Neuronal stem cell (in vitro differentiated cells): ENCODE measurements at regions not wholly inside any gene's neighbourhood (a gene's known extent, or its start where the extent isn't known, plus 50 kb on each side); places are given as distances from the start of the nearest gene placed in this dataset.

Experiments used
- DNase-seq: peaks from one replicate; pipeline ENCODE4 v3.0.0-alpha.2; 2013; ENCODE audit warnings: low spot score
- H2AFZ ChIP-seq: one replicate; pipeline ENCODE4 v1.6.1; 2013; ENCODE audit warnings: mild to moderate bottlenecking, low read length, inconsistent platforms
- H2AK5ac ChIP-seq: 2 replicates; pipeline ENCODE4 v1.6.1; 2013; ENCODE audit warnings: low read depth, mild to moderate bottlenecking, inconsistent platforms, low read length, moderate library complexity, mixed read lengths
- H2BK120ac ChIP-seq: 2 replicates; pipeline ENCODE4 v1.6.1; 2013; ENCODE audit warnings: low read depth, mild to moderate bottlenecking, inconsistent platforms, low read length, moderate library complexity, mixed read lengths
- H2BK12ac ChIP-seq: one replicate; pipeline ENCODE4 v1.6.1; 2013; ENCODE audit warnings: low read length, inconsistent platforms
- H2BK15ac ChIP-seq: 2 replicates; pipeline ENCODE4 v1.6.1; 2013; ENCODE audit warnings: mild to moderate bottlenecking, low read length, inconsistent platforms, mixed read lengths
- H2BK5ac ChIP-seq: one replicate; pipeline ENCODE4 v1.6.1; 2013; ENCODE audit warnings: inconsistent platforms, mild to moderate bottlenecking, low read length, moderate library complexity
- H3K14ac ChIP-seq: one replicate; pipeline ENCODE4 v1.6.1; 2013; ENCODE audit warnings: low read length, inconsistent platforms
- H3K18ac ChIP-seq: 2 replicates; pipeline ENCODE4 v1.6.1; 2013; ENCODE audit warnings: low read length, inconsistent platforms
- H3K23ac ChIP-seq: 2 replicates; pipeline ENCODE4 v1.6.1; 2013; ENCODE audit warnings: low read depth, mild to moderate bottlenecking, mixed read lengths, low read length, inconsistent platforms; ENCODE audit not compliant: poor library complexity
- H3K27ac ChIP-seq: replicated peaks from 3 replicates; pipeline ENCODE4 v1.5.1; 2013; ENCODE audit warnings: low read length, inconsistent platforms
- H3K27me3 ChIP-seq, 3 experiments: 2 replicates each; pipeline ENCODE4 v1.6.1; 2013; ENCODE audit warnings: low read length in 3 of 3, mild to moderate bottlenecking in 2 of 3, inconsistent platforms in 1 of 3, low read depth in 1 of 3, mixed read lengths in 1 of 3, moderate library complexity in 1 of 3; ENCODE audit not compliant: control insufficient read depth in 3 of 3, insufficient read depth in 3 of 3
- H3K36me3 ChIP-seq, 2 donors: replicated peaks in 1 of 2; 2 replicates each; pipeline ENCODE4 v1.6.1; 2013; ENCODE audit warnings: low read length in 2 of 2; ENCODE audit not compliant: control insufficient read depth in 2 of 2, insufficient read depth in 2 of 2
- H3K4ac ChIP-seq: 2 replicates; pipeline ENCODE4 v1.6.1; 2013; ENCODE audit warnings: inconsistent platforms, mild to moderate bottlenecking, low read length, moderate library complexity
- H3K4me1 ChIP-seq, 2 donors: 1 replicate in 1 of 2; 2 replicates in 1 of 2; pipeline ENCODE4 v1.6.1; 2013; ENCODE audit warnings: low read length in 2 of 2, low read depth in 1 of 2; ENCODE audit not compliant: control insufficient read depth in 2 of 2, insufficient read depth in 1 of 2
- H3K4me2 ChIP-seq: one replicate; pipeline ENCODE4 v1.6.1; 2013; ENCODE audit warnings: mild to moderate bottlenecking, low read length, inconsistent platforms; ENCODE audit not compliant: insufficient read depth, poor library complexity, severe bottlenecking
- H3K4me3 ChIP-seq, 2 donors: 2 replicates each; pipeline ENCODE4 v1.5.1; 2013; ENCODE audit warnings: low read length in 2 of 2, mild to moderate bottlenecking in 2 of 2, inconsistent platforms in 1 of 2, moderate library complexity in 1 of 2
- H3K79me1 ChIP-seq: one replicate; pipeline ENCODE4 v1.6.1; 2013; ENCODE audit warnings: low read depth, mild to moderate bottlenecking, inconsistent platforms, low read length, moderate library complexity
- H3K9ac ChIP-seq: one replicate; pipeline ENCODE4 v1.6.1; 2013; ENCODE audit warnings: mild to moderate bottlenecking, low read depth, low read length, inconsistent platforms; ENCODE audit not compliant: poor library complexity
- H3K9me3 ChIP-seq, 2 donors: replicated peaks in 1 of 2; 2 replicates each; pipeline versions ENCODE3 to v1.6.1; 2013; ENCODE audit warnings: low read length in 2 of 2, mild to moderate bottlenecking in 2 of 2, inconsistent platforms in 1 of 2, low read depth in 1 of 2, mixed read lengths in 1 of 2, moderate library complexity in 1 of 2; ENCODE audit not compliant: control insufficient read depth in 2 of 2, insufficient read depth in 1 of 2
- H4K8ac ChIP-seq: one replicate; pipeline ENCODE4 v1.6.1; 2013; ENCODE audit warnings: low read depth, mild to moderate bottlenecking, inconsistent platforms, low read length, moderate library complexity
- H4K91ac ChIP-seq: one replicate; pipeline ENCODE4 v1.6.1; 2013; ENCODE audit warnings: low read length, low read depth, mild to moderate bottlenecking, inconsistent platforms; ENCODE audit not compliant: poor library complexity
- WGBS, 2 donors: extraction: QIAGEN DNeasy Blood & Tissue Kit; methylation state at CpG; one replicate each; pipeline ENCODE4 v1.1.7; 2013; ENCODE audit warnings: missing lambda C conversion rate in 2 of 2, mixed read lengths in 1 of 2; ENCODE audit not compliant: insufficient read length in 2 of 2, insufficient replicate concordance in 1 of 2; ENCODE audit errors: extremely low coverage in 2 of 2; 5-methylcytosine and 5-hydroxymethylcytosine counted together

DNA sequence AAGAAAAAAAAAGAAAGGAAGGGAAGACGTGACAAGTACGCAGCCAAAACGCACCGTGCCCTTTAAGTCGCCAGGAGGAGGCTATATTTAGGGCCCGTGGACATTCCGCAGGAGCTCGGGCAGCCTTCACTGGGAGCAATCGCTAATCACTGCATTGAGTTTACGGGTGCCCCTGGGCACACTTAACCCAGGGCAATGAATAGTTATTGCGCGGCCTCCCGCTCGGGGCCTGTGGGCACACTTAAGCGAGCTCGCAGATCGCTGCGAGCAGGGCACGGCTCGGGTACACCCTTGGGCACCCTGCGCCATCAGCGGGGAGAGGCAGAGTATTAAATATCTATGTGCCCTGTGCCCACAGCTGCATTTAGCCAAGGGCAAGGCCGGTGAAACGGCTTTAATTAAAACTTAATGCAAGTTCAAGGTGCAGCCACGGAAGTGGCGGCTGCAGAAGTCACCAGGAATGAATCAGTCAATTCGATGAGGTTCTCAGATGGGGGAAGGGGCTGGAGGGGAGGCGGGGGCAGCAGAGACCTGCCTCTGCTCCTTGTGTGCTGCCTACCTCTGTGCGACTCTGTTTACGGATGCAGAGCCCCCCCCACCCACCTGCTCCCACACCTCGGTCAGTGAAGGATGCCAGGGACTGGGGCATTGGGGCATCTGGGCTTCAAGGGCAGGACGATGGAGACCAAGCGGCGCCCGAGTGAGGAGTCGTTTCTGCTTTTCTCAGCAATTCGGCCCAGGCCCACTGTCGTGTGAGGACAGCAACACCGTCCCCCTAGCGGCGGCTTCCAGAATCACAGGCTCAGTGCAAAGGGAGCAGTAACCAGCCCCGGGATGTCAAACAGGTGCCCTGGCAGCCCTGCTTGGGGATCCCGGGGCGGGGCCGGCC lies 51.8 kb upstream of the TARDBP start:
- DNase-seq = peak; percentile 83
- Histone ChIP-seq H2BK12ac (no peak overlapping the region), H3K14ac (peak overlapping the region; percentile 49), H3K4me1 (peaks cover 0 to 1% of the 10 kb centered on the region in 2 donors), H4K8ac (no peak overlapping the region), H4K91ac (no peak overlapping the region), H3K27ac (no peak overlapping the region), H3K18ac (peak overlapping the region; percentile 90), H3K4ac (no peak overlapping the region), H2AK5ac (peak overlapping the region; percentile 72), H2AFZ (peak overlapping the region; percentile 97), H3K4me2 (peak overlapping the region; percentile 45), H3K36me3 (no peaks in the 10 kb centered on the region), H3K27me3 (peaks cover 0 to 21% (median 0%) of the 10 kb centered on the region in 3 experiments), H3K4me3 (peak overlapping the region in 1 of 2 donors; percentile 24), H2BK15ac (no peak overlapping the region), H3K9ac (peak overlapping the region; percentile 36), H3K9me3 (no peaks in the 10 kb centered on the region), H3K79me1 (no peaks in the 10 kb centered on the region), H3K23ac (no peak overlapping the region), H2BK5ac (no peak overlapping the region), H2BK120ac (no peak overlapping the region)
- no CpG with 5 or more reads among the region's 45 CpGs for WGBS, 2 donors

DNA sequence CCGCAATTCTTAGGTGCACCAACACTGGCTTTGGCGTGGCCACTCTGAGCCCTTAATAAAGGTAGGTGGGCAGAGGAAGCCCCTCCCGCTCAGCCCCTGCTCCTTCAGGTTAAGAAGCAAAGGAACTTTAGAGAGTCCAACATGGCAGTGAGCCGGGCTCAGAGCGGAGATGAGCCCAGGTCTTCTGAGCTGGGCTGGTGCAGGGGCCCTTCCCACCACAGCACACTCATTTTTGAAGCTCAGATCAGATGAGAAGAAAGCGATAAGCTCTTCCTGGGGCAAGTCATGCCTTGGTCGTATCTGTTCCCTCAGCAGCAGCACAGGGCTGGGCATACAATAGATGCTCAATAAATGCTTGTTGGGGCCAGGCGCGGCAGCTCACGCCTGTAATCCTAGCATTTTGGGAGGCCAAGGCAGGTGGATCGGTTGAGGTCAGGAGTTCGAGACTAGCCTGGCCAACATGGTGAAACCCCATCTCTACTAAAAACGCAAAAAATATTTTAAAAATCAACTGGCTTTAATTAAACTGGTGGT lies 51.1 kb upstream of the TARDBP start:
- H3K36me3 ChIP-seq = no peaks in the 10 kb centered on the region

DNA sequence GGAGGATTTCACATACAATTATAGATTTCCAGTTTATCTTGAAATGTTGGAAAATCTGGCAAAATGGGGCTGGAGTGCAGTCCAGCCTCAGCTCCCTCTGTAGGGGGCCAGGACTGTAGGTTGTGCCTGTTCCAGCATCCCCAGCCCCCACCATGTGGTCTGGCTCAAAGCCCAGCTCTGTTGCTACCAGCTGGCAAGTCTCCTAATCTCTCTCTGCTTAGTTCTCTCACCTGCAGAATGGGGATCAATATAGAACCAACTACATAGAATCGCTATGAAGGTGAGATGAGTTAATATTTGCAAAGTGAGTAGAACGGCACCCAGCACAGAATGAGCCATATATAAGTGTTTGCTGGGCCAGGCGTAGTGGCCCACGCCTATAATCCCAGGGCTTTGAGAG lies 50.0 kb upstream of the TARDBP start:
- H3K36me3 ChIP-seq = no peaks in the 10 kb centered on the region
- no peak overlapping the region for H2AFZ ChIP-seq
- H2BK12ac ChIP-seq = no peak overlapping the region
- peaks cover 0 to 21% (median 0%) of the 10 kb centered on the region in 3 experiments for H3K27me3 ChIP-seq
- peaks cover 0 to 1% of the 10 kb centered on the region in 2 donors for H3K4me1 ChIP-seq
- H3K23ac ChIP-seq = no peak overlapping the region
- no peak overlapping the region for H2AK5ac ChIP-seq
- no peak overlapping the region for H2BK15ac ChIP-seq
- DNase-seq = no peak
- no peak overlapping the region for H4K8ac ChIP-seq
- no peak overlapping the region for H3K4ac ChIP-seq
- no peaks in the 10 kb centered on the region for H3K9me3 ChIP-seq
- no peak overlapping the region for H4K91ac ChIP-seq
- no peak overlapping the region for H3K4me3 ChIP-seq
- no peak overlapping the region for H2BK5ac ChIP-seq
- H2BK120ac ChIP-seq = no peak overlapping the region
- WGBS, 2 donors = no CpG with 5 or more reads among the region's 4 CpGs
- H3K27ac ChIP-seq = no peak overlapping the region
- no peak overlapping the region for H3K18ac ChIP-seq
- H3K4me2 ChIP-seq = no peak overlapping the region
- no peaks in the 10 kb centered on the region for H3K79me1 ChIP-seq
- no peak overlapping the region for H3K9ac ChIP-seq
- no peak overlapping the region for H3K14ac ChIP-seq

More for the DNA sequence above, 51.1 kb upstream of the TARDBP start:
- peak overlapping the region; percentile 97 for H2AFZ ChIP-seq
- H3K4me2 ChIP-seq = no peak overlapping the region
- H3K4me1 ChIP-seq = peaks cover 0 to 1% of the 10 kb centered on the region in 2 donors
- no peak overlapping the region for H2BK120ac ChIP-seq
- H3K23ac ChIP-seq = no peak overlapping the region
- H3K79me1 ChIP-seq = no peaks in the 10 kb centered on the region
- no peak overlapping the region for H3K9ac ChIP-seq
- no CpG with 5 or more reads among the region's 13 CpGs for WGBS, 2 donors
- no peak overlapping the region for H3K4me3 ChIP-seq
- no peak overlapping the region for H3K4ac ChIP-seq
- peak overlapping the region; percentile 6 for H2AK5ac ChIP-seq
- no peak overlapping the region for H2BK15ac ChIP-seq
- H3K9me3 ChIP-seq = no peaks in the 10 kb centered on the region
- peaks cover 0 to 21% (median 0%) of the 10 kb centered on the region in 3 experiments for H3K27me3 ChIP-seq
- H3K14ac ChIP-seq = no peak overlapping the region
- no peak overlapping the region for H3K27ac ChIP-seq
- H3K18ac ChIP-seq = peak overlapping the region; percentile 67
- no peak overlapping the region for H4K91ac ChIP-seq
- no peak overlapping the region for H4K8ac ChIP-seq
- no peak overlapping the region for H2BK5ac ChIP-seq
- H2BK12ac ChIP-seq = no peak overlapping the region
- no peak for DNase-seq
